Right lobe of liver (tissue), 4 donors: ENCODE measurements at regions not wholly inside any gene's neighbourhood (a gene's known extent, or its start where the extent isn't known, plus 50 kb on each side); places are given as distances from the start of the nearest gene placed in this dataset.
"Not testable (repeated sequence)": the region's sequence is repeated elsewhere in the genome, so short reads cannot be mapped to it uniquely, and the experiment has no call there.

Source experiments
- POLR2A ChIP-seq: fragments of 450-650 bp; IDR thresholded peaks from one replicate; pipeline ENCODE4 v1.6.1; 2017; ENCODE audit warnings: antibody characterized with exemption, mild to moderate bottlenecking
- TF ChIP-seq, protein P1 (sequence below), 4 donors: fragments of 200-600 bp in 3 of 4; fragments of 450-650 bp in 1 of 4; IDR thresholded peaks; one replicate each; pipeline versions ENCODE4 v1.5.1 to v1.8.0; 2016 to 2022; ENCODE audit warnings: antibody characterized with exemption in 4 of 4, mild to moderate bottlenecking in 2 of 4
- donor health status: DM: no; HTN: no; CAD: no.
- donor health status: DM: no; HTN: no; CAD: no.
- donor health status: DM: no; HTN: yes; CAD: no.

GRCh38 chr18:14382666-14383065, 160.7 kb downstream of the POTEC start:
- TF ChIP-seq, protein P1, sequence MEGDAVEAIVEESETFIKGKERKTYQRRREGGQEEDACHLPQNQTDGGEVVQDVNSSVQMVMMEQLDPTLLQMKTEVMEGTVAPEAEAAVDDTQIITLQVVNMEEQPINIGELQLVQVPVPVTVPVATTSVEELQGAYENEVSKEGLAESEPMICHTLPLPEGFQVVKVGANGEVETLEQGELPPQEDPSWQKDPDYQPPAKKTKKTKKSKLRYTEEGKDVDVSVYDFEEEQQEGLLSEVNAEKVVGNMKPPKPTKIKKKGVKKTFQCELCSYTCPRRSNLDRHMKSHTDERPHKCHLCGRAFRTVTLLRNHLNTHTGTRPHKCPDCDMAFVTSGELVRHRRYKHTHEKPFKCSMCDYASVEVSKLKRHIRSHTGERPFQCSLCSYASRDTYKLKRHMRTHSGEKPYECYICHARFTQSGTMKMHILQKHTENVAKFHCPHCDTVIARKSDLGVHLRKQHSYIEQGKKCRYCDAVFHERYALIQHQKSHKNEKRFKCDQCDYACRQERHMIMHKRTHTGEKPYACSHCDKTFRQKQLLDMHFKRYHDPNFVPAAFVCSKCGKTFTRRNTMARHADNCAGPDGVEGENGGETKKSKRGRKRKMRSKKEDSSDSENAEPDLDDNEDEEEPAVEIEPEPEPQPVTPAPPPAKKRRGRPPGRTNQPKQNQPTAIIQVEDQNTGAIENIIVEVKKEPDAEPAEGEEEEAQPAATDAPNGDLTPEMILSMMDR (IDR thresholded peaks at IDR 0.05), result not testable (repeated sequence)
- TF ChIP-seq POLR2A, result not testable (repeated sequence)
